HEK293 (cell line): ENCODE measurements at regions not wholly inside any gene's neighbourhood (a gene's known extent, or its start where the extent isn't known, plus 50 kb on each side); places are given as distances from the start of the nearest gene placed in this dataset.

Experiments used
- ATF2 ChIP-seq: fragments of 450-650 bp; formaldehyde crosslinking; IDR thresholded peaks from 2 replicates; pipeline ENCODE4 v1.5.1; 2016; ENCODE audit warnings: missing biosample characterization, missing genetic modification characterization, low read depth
- CTCF ChIP-seq: fragments of 450-650 bp; formaldehyde crosslinking; IDR thresholded peaks from 2 replicates; pipeline ENCODE4 v1.5.1; 2016; ENCODE audit warnings: missing biosample characterization, missing genetic modification characterization
- PATZ1 ChIP-seq: fragments of 450-650 bp; formaldehyde crosslinking; IDR thresholded peaks from 2 replicates; pipeline ENCODE4 v1.5.1; 2016; ENCODE audit warnings: missing biosample characterization, missing genetic modification characterization
- ZBTB8A ChIP-seq: fragments of 450-650 bp; formaldehyde crosslinking; IDR thresholded peaks from 2 replicates; pipeline ENCODE4 v1.5.1; 2016; ENCODE audit warnings: missing biosample characterization, missing genetic modification characterization
- ZFP69B ChIP-seq: fragments of 450-650 bp; formaldehyde crosslinking; IDR thresholded peaks from 2 replicates; pipeline ENCODE4 v1.5.1; 2016; ENCODE audit warnings: missing biosample characterization, missing genetic modification characterization
- ZNF23 ChIP-seq: fragments of 450-650 bp; formaldehyde crosslinking; IDR thresholded peaks from 2 replicates; pipeline ENCODE4 v1.5.1; 2016; ENCODE audit warnings: missing biosample characterization, missing genetic modification characterization, borderline replicate concordance
- ZNF324 ChIP-seq: fragments of 450-650 bp; formaldehyde crosslinking; IDR thresholded peaks from 2 replicates; pipeline ENCODE4 v1.5.1; 2016; ENCODE audit warnings: missing biosample characterization, missing genetic modification characterization
- ZNF362 ChIP-seq: fragments of 450-650 bp; formaldehyde crosslinking; IDR thresholded peaks from 2 replicates; pipeline ENCODE4 v1.5.1; 2016; ENCODE audit warnings: missing biosample characterization, missing genetic modification characterization

GRCh38 chr15:37818152-37818677 lies 116.2 kb upstream of the TMCO5A start:
- TF ChIP-seq ATF2 (tag by site-specific recombination) (no peak), CTCF (tag by site-specific recombination) (no peak), ZBTB8A (tag by site-specific recombination) (no peak), PATZ1 (tag by site-specific recombination) (no peak), ZNF324 (no peak), ZNF23 (tag by site-specific recombination) (no peak), ZNF362 (no peak), ZFP69B (tag by site-specific recombination) (no peak)
